ENCODE measurements at regions not wholly inside any gene's neighbourhood (a gene's known extent, or its start where the extent isn't known, plus 50 kb on each side); places are given as distances from the start of the nearest gene placed in this dataset.

DNA sequence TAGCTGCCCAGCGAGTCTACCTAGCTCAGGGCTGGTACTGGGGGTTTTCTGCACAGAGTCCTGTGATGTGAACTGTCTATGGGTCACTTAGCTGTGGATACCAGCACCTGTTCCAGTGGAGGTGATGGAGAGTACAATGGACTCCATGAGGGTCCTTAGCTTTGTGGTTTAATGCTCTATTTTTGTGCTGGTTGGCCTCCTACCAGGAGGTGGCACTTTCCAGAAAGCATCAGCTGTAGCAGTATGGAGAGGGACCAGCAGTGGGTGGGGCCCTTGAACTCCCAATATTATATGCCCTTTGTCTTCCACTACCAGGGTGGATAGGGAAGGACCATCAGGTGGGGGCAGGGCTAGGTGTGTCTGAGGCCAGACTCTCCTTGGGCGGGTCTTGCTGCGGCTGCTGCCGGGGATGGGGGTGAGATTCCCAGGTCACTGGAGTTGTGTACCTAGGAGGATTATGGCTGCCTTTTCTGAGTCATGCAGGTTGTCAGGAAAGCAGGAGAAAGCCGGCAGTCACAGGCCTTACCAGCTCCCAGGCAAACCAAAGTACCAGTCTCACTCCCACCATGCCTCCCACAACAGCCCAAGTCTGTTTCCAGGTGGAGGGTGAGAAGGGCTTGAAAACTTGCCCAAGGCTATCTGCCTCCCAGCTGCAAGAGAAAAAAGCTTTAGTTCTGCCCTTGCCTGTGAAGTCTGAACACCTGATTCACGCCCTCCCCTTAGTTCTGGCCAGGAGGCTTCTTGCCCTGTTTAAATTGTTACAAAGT, 163.0 kb upstream of the NUDT4 start:
- no peaks in the 10 kb centered on the region for H3K36me3 ChIP-seq
- H3K27me3 ChIP-seq, result no peaks in the 10 kb centered on the region
- H4K20me1 ChIP-seq, result no peaks in the 10 kb centered on the region
- no peak for TF ChIP-seq Cebpa-rat (IDR thresholded peaks at IDR 0.05)
- H3K4me2 ChIP-seq, result no peak overlapping the region
- no peak overlapping the region for H3K27ac ChIP-seq
- H3K4me3 ChIP-seq, result no peak overlapping the region
- no peak overlapping the region for H3K9ac ChIP-seq
- peaks cover 12 to 23% (median 16%) of the 10 kb centered on the region in 10 experiments; a peak in 19 of 20 replicates for H3K4me1 ChIP-seq
- H3K9me3 ChIP-seq (replicated peaks in 1 of 11), result peaks cover 4 to 24% (median 10%) of the 10 kb centered on the region in 11 experiments; a peak in 10 of 22 replicates

DNA sequence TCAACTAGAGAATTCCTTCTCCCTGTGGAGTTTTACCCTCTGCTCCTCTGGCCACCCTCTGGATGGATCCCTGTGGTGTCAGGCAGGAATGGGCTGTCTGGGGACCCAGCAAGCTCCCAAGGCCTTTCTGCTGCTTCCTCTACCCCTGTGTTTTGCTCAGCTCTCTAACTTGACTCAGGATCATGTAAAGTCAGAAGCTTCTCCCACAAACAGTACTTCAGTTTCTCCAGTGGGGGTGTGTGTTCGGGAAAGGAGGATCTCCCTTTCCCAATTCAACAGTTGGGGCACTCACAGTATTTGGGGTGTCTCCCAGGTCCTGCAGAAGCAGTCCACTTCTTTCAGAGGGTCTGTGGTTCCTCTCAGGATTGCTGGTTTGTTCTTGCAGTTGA, 162.4 kb upstream of the NUDT4 start:
- Histone ChIP-seq H3K27ac (no peak overlapping the region), H3K9ac (no peak overlapping the region), H4K20me1 (no peaks in the 10 kb centered on the region), H3K4me2 (no peak overlapping the region), H3K4me1 (peaks cover 14 to 28% (median 21%) of the 10 kb centered on the region in 10 experiments; a peak in 19 of 20 replicates), H3K9me3 (replicated peaks in 1 of 11) (peaks cover 4 to 24% (median 10%) of the 10 kb centered on the region in 11 experiments; a peak in 10 of 22 replicates), H3K4me3 (no peak overlapping the region), H3K36me3 (no peaks in the 10 kb centered on the region), H3K27me3 (no peaks in the 10 kb centered on the region)
- TF ChIP-seq Cebpa-rat (IDR thresholded peaks at IDR 0.05), result no peak

DNA sequence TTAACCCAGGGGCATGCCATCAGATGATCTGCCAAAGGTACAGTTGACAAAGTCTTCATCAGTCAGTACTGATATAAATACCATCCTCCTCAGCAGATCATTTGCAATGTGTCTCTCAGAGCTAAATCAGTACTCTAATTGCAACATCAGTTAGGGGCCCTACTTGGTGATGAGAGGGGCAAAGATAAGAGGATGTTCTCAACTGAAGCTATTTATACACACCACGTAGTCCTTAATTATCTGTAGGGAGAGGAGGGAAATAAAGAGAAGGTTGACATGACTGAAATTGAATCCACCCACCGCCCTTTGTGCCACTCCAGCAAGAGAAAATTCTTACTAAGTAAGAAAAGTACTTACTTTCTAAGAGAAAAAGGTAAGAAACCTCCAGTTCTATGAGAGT, 157.8 kb upstream of the NUDT4 start:
- H3K27ac ChIP-seq, result peak overlapping the region in 8 of 11 experiments; percentile 8 to 59 (median 38); a peak in 10 of 22 replicates

DNA sequence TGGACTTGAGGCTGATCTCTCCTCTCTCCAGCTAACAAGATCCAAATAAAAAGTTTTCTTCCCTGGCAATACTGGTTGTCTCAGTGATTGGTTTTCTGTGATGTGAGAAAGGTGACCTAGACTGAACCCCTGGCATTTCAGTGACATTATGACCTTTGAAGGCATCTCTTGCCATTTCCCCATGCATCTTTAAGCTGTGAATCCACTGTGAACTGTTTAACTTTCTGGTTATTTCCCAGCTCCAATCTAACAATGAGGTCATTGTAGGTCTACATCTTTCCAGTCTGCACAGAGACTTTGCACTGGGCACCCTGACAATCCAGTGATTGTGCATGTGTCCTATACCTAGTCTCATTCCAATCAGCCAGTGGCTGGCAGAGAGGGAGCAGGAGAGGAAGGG, 155.9 kb upstream of the NUDT4 start:
- H4K20me1 ChIP-seq, result no peaks in the 10 kb centered on the region
- peaks cover 6 to 23% (median 12%) of the 10 kb centered on the region in 11 experiments; a peak in 19 of 22 replicates for H3K9me3 ChIP-seq (replicated peaks in 1 of 11)
- H3K27me3 ChIP-seq, result no peaks in the 10 kb centered on the region
- H3K36me3 ChIP-seq, result no peaks in the 10 kb centered on the region; a peak in 1 of 22 replicates
- H3K27ac ChIP-seq, result no peak overlapping the region
- H3K4me2 ChIP-seq, result no peak overlapping the region
- no peak for TF ChIP-seq Cebpa-rat (IDR thresholded peaks at IDR 0.05)
- no peak overlapping the region for H3K9ac ChIP-seq
- peaks cover 17 to 39% (median 27%) of the 10 kb centered on the region in 10 experiments; a peak in 19 of 20 replicates for H3K4me1 ChIP-seq
- no peak overlapping the region for H3K4me3 ChIP-seq

More for the DNA sequence above, 157.8 kb upstream of the NUDT4 start:
- Histone ChIP-seq H3K9me3 (replicated peaks in 1 of 11) (peaks cover 11 to 38% (median 18%) of the 10 kb centered on the region in 11 experiments; a peak in 20 of 22 replicates), H3K27me3 (no peaks in the 10 kb centered on the region), H3K9ac (no peak overlapping the region), H3K4me1 (peaks cover 17 to 39% (median 27%) of the 10 kb centered on the region in 10 experiments; a peak in 19 of 20 replicates), H3K4me3 (no peak overlapping the region), H3K36me3 (no peaks in the 10 kb centered on the region; a peak in 1 of 22 replicates), H3K4me2 (peak overlapping the region; percentile 7 to 58 (median 34); a peak in 20 of 22 replicates), H4K20me1 (no peaks in the 10 kb centered on the region)
- TF ChIP-seq Cebpa-rat (IDR thresholded peaks at IDR 0.05), result 0 out of 22 replicates have a peak, but pooled peaks of 1 of the 11 experiments have one; percentile 18

DNA sequence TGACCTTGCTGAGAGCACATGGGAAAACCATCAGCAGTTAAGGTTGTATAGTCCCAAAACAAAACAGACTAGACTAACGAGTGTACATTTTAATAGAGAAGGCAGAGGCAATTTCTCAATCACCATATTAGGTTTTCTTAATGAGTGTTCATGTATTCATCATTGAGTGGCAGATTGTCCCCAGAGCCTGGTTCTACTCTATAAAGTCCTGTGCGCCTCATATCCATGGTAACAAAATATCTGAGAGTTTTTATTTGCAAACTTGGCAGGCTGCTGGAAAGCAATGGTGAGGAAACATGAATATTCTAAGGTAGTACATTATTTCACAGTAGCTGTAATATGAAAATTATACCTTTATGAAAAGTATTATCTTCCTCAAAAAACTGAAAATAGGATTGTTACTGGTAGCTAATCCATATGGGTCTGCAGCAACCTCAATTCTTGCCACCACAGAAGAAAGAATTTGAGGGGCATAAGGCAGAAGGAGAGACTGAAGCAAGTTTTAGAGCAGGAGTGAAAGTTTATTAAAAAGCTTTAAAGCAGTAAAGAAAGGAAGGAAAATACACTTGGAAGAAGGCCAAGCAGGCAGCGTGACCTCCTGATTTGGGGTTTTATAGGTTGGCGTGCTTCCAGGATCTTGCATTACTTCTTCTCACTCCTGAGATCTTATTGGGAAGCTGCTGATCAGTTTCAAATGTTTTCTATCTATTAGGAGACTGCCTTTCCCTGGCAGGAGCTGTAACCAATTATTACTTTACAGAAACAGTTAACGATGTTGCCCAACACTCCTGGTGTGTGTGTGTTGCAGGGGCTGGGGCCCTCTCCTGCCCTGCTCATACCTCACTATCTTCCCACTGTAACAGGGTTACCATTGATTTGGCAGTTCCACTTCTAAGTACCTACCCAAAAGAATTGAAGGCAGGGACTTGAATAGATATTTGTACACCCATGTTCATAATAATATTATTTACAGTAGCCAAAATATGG, 154.0 kb upstream of the NUDT4 start:
- Histone ChIP-seq H4K20me1 (no peaks in the 10 kb centered on the region), H3K27ac (no peak overlapping the region)

DNA sequence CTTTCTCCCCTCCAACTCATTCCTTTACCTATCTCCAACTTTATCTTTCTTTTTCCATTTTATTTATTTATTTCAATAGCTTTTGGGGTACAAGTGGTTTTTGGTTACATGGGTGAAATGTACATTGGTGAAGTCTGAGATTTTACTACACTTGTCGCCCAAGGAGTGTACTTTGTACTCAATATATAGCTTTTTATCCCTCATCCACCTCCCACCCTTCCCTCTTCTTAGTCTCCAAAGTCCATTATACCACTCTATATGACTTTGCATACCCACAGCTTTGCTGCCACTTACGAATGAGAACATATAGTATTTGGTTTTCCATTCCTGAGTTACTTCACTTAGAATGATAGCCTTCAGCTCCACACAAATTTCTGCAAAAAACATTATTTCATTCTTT, 152.6 kb upstream of the NUDT4 start:
- Histone ChIP-seq H3K4me3 (no peak overlapping the region), H3K27ac (no peak overlapping the region), H3K27me3 (no peaks in the 10 kb centered on the region), H3K9me3 (replicated peaks in 1 of 11) (peaks cover 6 to 25% (median 16%) of the 10 kb centered on the region in 11 experiments; a peak in 18 of 22 replicates), H3K36me3 (no peaks in the 10 kb centered on the region; a peak in 1 of 22 replicates), H3K9ac (no peak overlapping the region), H3K4me1 (peaks cover 1 to 23% (median 12%) of the 10 kb centered on the region in 10 experiments; a peak in 15 of 20 replicates), H4K20me1 (no peaks in the 10 kb centered on the region), H3K4me2 (no peak overlapping the region)
- TF ChIP-seq Cebpa-rat (IDR thresholded peaks at IDR 0.05), result no peak

More for the DNA sequence above, 154.0 kb upstream of the NUDT4 start:
- H3K36me3 ChIP-seq, result no peaks in the 10 kb centered on the region; a peak in 1 of 22 replicates
- H3K9me3 ChIP-seq (replicated peaks in 1 of 11), result peaks cover 6 to 25% (median 16%) of the 10 kb centered on the region in 11 experiments; a peak in 19 of 22 replicates
- H3K4me3 ChIP-seq, result no peak overlapping the region
- TF ChIP-seq Cebpa-rat (IDR thresholded peaks at IDR 0.05), result no peak
- peaks cover 6 to 26% (median 16%) of the 10 kb centered on the region in 10 experiments; a peak in 15 of 20 replicates for H3K4me1 ChIP-seq
- H3K4me2 ChIP-seq, result peak overlapping the region in 3 of 11 experiments; percentile 7 to 20 (median 15); a peak in 4 of 22 replicates
- H3K9ac ChIP-seq, result no peak overlapping the region
- no peaks in the 10 kb centered on the region for H3K27me3 ChIP-seq

DNA sequence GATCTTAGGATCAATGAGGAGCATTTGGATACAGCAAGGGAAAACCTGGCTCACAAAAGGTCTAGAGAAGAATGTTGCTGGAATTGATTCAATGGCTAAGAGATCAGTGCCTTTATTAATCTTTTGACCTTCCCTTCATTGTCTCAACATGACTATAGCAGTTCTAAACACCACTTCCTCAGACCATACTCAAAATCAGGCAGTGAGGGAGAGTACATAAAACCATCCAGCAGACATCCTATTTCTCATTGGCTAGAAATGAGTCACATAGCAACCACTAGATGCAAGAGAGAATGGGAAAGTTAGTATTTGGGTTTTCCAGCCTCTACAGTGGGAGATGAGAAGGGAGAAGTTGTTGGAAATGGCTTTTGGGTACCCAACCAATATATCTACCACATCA, 151.4 kb upstream of the NUDT4 start:
- Histone ChIP-seq H3K36me3 (no peaks in the 10 kb centered on the region; a peak in 1 of 22 replicates), H3K27me3 (no peaks in the 10 kb centered on the region), H3K27ac (no peak overlapping the region), H4K20me1 (no peaks in the 10 kb centered on the region), H3K4me2 (no peak overlapping the region), H3K4me3 (no peak overlapping the region), H3K9me3 (replicated peaks in 1 of 11) (peaks cover 6 to 17% (median 12%) of the 10 kb centered on the region in 11 experiments; a peak in 18 of 22 replicates), H3K4me1 (peaks cover 0 to 23% (median 11%) of the 10 kb centered on the region in 10 experiments; a peak in 11 of 20 replicates), H3K9ac (no peak overlapping the region)
- TF ChIP-seq Cebpa-rat (IDR thresholded peaks at IDR 0.05), result no peak

DNA sequence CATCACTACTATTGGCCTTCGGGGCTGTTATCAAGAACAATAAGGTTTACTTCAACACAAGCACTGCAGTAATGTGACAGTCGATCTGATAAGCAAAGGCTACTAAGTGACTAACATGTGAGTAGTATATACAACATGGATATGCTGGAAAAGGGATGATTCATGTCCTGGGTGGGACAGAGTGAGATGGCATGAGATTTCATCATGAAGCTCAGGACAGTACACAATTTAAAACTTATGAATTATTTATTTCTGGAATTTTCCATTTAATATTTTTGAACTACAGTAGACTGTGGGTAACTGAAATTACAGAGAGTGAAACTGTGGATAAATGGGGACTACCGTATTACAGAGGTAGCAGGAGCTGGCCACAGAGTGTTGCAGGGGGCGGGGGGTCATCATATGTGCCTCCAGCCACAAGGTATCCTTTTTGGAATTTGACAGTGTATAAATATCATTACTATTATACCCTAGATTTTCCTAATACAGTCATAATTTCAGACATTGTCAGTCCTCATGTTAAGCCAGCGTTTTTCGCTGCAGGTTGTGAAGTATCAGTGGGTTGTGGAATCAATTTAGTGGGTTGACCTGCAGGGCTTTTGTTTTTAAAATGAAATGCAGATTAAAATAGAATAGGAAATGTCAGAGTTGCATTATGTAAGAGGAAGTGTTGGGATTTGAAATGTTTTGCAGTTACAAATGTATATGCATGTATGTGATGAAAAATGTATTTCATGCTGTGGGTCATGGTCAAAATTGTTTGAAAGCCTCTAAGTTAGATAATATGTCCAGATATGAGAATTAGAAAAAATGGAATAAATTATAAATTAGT, 148.0 kb upstream of the NUDT4 start:
- H3K27me3 ChIP-seq, result no peaks in the 10 kb centered on the region
- H3K4me2 ChIP-seq, result peak overlapping the region in 6 of 11 experiments; percentile 9 to 47 (median 38); a peak in 9 of 22 replicates
- H3K9me3 ChIP-seq (replicated peaks in 1 of 11), result peaks cover 0 to 8% (median 5%) of the 10 kb centered on the region in 11 experiments; a peak in 7 of 22 replicates
- no peak overlapping the region for H3K9ac ChIP-seq
- H4K20me1 ChIP-seq, result no peaks in the 10 kb centered on the region
- TF ChIP-seq Cebpa-rat (IDR thresholded peaks at IDR 0.05), result no peak
- H3K27ac ChIP-seq, result peak overlapping the region in 2 of 11 experiments; percentile 33 to 40; a peak in 4 of 22 replicates
- no peak overlapping the region for H3K4me3 ChIP-seq
- peaks cover 0 to 16% (median 6%) of the 10 kb centered on the region in 10 experiments; a peak in 9 of 20 replicates for H3K4me1 ChIP-seq
- H3K36me3 ChIP-seq, result no peaks in the 10 kb centered on the region
